Tibial nerve (tissue), 4 donors: ENCODE measurements at regions not wholly inside any gene's neighbourhood (a gene's known extent, or its start where the extent isn't known, plus 50 kb on each side); places are given as distances from the start of the nearest gene placed in this dataset.

Experiments
- DNase-seq, 2 donors: peaks; one replicate each; pipeline ENCODE4 v3.0.0-alpha.2; 2019; ENCODE audit warnings: low spot score in 2 of 2
- H3K27ac ChIP-seq, 4 donors: fragments of 200-600 bp; sonication (generic) in 3 of 4; one replicate each; pipeline ENCODE4 v1.5.1; 2017 to 2019; ENCODE audit warnings: mild to moderate bottlenecking in 1 of 4
- H3K27me3 ChIP-seq, 2 donors: fragments of 200-600 bp; sonication (generic) in 1 of 2; one replicate each; pipeline versions ENCODE4 v1.5.1 to v1.6.0; 2017 to 2019
- H3K36me3 ChIP-seq, 3 donors: fragments of 200-600 bp; sonication (generic); one replicate each; pipeline ENCODE4 v1.5.1; 2018 to 2019
- H3K4me1 ChIP-seq, 4 donors: fragments of 200-600 bp; sonication (generic) in 3 of 4; one replicate each; pipeline ENCODE4 v1.5.1; 2017 to 2019
- H3K4me3 ChIP-seq, 4 donors: fragments of 200-600 bp; sonication (generic) in 3 of 4; one replicate each; pipeline ENCODE4 v1.5.1; 2017 to 2019; ENCODE audit warnings: mild to moderate bottlenecking in 1 of 4, moderate library complexity in 1 of 4
- H3K9me3 ChIP-seq, 4 donors: fragments of 200-600 bp; sonication (generic) in 3 of 4; one replicate each; pipeline ENCODE4 v1.5.1; 2017 to 2019
- CTCF ChIP-seq, 5 experiments: fragments of 200-600 bp in 3 of 5; fragments of 450-650 bp in 2 of 5; sonication (generic) in 3 of 5; IDR thresholded peaks; one replicate each; pipeline ENCODE4 v1.5.1; 2016 to 2019; ENCODE audit warnings: antibody characterized with exemption in 5 of 5, mild to moderate bottlenecking in 3 of 5, moderate library complexity in 2 of 5
- EP300 ChIP-seq, 2 donors: sonication (generic); formaldehyde crosslinking; IDR thresholded peaks; one replicate each; pipeline ENCODE4 v1.6.1; 2017; ENCODE audit warnings: antibody characterized with exemption in 2 of 2, mild to moderate bottlenecking in 1 of 2
- POLR2A ChIP-seq, 2 donors: fragments of 450-650 bp; IDR thresholded peaks; one replicate each; pipeline ENCODE4 v1.6.1; 2017; ENCODE audit warnings: antibody characterized with exemption in 2 of 2, mild to moderate bottlenecking in 2 of 2, moderate library complexity in 2 of 2
- WGBS, 2 donors: methylation state at CpG; one replicate each; pipeline ENCODE4 v1.1.5; 2018; 5-methylcytosine and 5-hydroxymethylcytosine counted together

- Histone ChIP-seq H3K36me3 (no peaks in the 10 kb centered on the region), H3K9me3 (no peaks in the 10 kb centered on the region), H3K27me3 (no peaks in the 10 kb centered on the region), H3K4me1 (peaks cover 0 to 46% (median 0%) of the 10 kb centered on the region in 4 donors), H3K27ac (peak overlapping the region in 2 of 4 donors; percentile 2 to 79), H3K4me3 (peak overlapping the region in 1 of 4 donors; percentile 17)
- TF ChIP-seq POLR2A (IDR thresholded peaks at IDR 0.05) (no peak), CTCF (IDR thresholded peaks at IDR 0.05) (no peak), EP300 (IDR thresholded peaks at IDR 0.05) (peak; percentile 36 to 38)
- DNase-seq = no peak
- WGBS, 2 donors = 15 to 28% methylated on average over 8 of the region's 8 CpGs
These were observed 266.4 kb upstream of the FBXL7 start for GRCh38 chr5:15233566-15233965.

- no peaks in the 10 kb centered on the region for H3K27me3 ChIP-seq
- TF ChIP-seq POLR2A (IDR thresholded peaks at IDR 0.05) = no peak
- no peak for TF ChIP-seq CTCF (IDR thresholded peaks at IDR 0.05)
- TF ChIP-seq EP300 (IDR thresholded peaks at IDR 0.05) = no peak
- no peak overlapping the region for H3K4me3 ChIP-seq
- no peaks in the 10 kb centered on the region for H3K36me3 ChIP-seq
- DNase-seq = no peak
- no peaks in the 10 kb centered on the region for H3K4me1 ChIP-seq
- WGBS, 2 donors = 26 to 32% methylated on average over 2 of the region's 2 CpGs
- no peaks in the 10 kb centered on the region for H3K9me3 ChIP-seq
- no peak overlapping the region for H3K27ac ChIP-seq
These were observed 277.8 kb upstream of the FBXL7 start for GRCh38 chr5:15222156-15222555.

- no peak for DNase-seq
- TF ChIP-seq CTCF (IDR thresholded peaks at IDR 0.05) = no peak
- no peak for TF ChIP-seq POLR2A (IDR thresholded peaks at IDR 0.05)
- TF ChIP-seq EP300 (IDR thresholded peaks at IDR 0.05) = no peak
- no peaks in the 10 kb centered on the region for H3K4me1 ChIP-seq
- H3K27ac ChIP-seq = no peak overlapping the region
- no peaks in the 10 kb centered on the region for H3K36me3 ChIP-seq
- H3K9me3 ChIP-seq = no peaks in the 10 kb centered on the region
- H3K4me3 ChIP-seq = no peak overlapping the region
- WGBS, 2 donors = 90% methylated on average over 5 of the region's 5 CpGs
- no peaks in the 10 kb centered on the region for H3K27me3 ChIP-seq
These were observed 279.3 kb upstream of the FBXL7 start for GRCh38 chr5:15220642-15221173.

- Histone ChIP-seq H3K4me1 (no peaks in the 10 kb centered on the region), H3K9me3 (peaks cover 0 to 14% (median 3%) of the 10 kb centered on the region in 4 donors), H3K4me3 (no peak overlapping the region), H3K27ac (no peak overlapping the region), H3K36me3 (no peaks in the 10 kb centered on the region), H3K27me3 (no peaks in the 10 kb centered on the region)
- TF ChIP-seq EP300 (IDR thresholded peaks at IDR 0.05) (no peak), CTCF (IDR thresholded peaks at IDR 0.05) (no peak), POLR2A (IDR thresholded peaks at IDR 0.05) (no peak)
- 49 to 66% methylated on average over 2 of the region's 2 CpGs for WGBS, 2 donors
- no peak for DNase-seq
These were observed 284.9 kb upstream of the FBXL7 start for GRCh38 chr5:15215056-15215455.

GRCh38 chr5:15214010-15214409, 286.0 kb upstream of the FBXL7 start:
- no peak for TF ChIP-seq POLR2A (IDR thresholded peaks at IDR 0.05)
- TF ChIP-seq CTCF (IDR thresholded peaks at IDR 0.05) = no peak
- TF ChIP-seq EP300 (IDR thresholded peaks at IDR 0.05) = no peak
- Histone ChIP-seq H3K9me3 (peaks cover 0 to 14% (median 3%) of the 10 kb centered on the region in 4 donors), H3K4me1 (no peaks in the 10 kb centered on the region), H3K36me3 (no peaks in the 10 kb centered on the region), H3K27me3 (no peaks in the 10 kb centered on the region), H3K4me3 (no peak overlapping the region), H3K27ac (no peak overlapping the region)
- DNase-seq = no peak
- WGBS, 2 donors = 94 to 98% methylated on average over 1 of the region's 1 CpG
